Neural progenitor cell (in vitro differentiated cells): ENCODE measurements at regions not wholly inside any gene's neighbourhood (a gene's known extent, or its start where the extent isn't known, plus 50 kb on each side); places are given as distances from the start of the nearest gene placed in this dataset.

ENCODE experiments used
- CTCF ChIP-seq: fragments of 200-600 bp; sonication (generic); IDR thresholded peaks from 2 replicates; pipeline ENCODE4 v1.5.1; 2017; ENCODE audit warnings: antibody characterized with exemption, mild to moderate bottlenecking
- EZH2 ChIP-seq: fragments of 200-600 bp; sonication (generic); IDR thresholded peaks from 2 replicates; pipeline ENCODE4 v1.6.1; 2017; ENCODE audit warnings: antibody characterized with exemption, mild to moderate bottlenecking, moderate library complexity
- EZH2phosphoT487 ChIP-seq: fragments of 200-600 bp; sonication (generic); IDR thresholded peaks from 2 replicates; pipeline ENCODE4 v1.6.1; 2017; ENCODE audit warnings: antibody characterized with exemption

- TF ChIP-seq CTCF (no peak), EZH2 (no peak), EZH2phosphoT487 (no peak)
These were observed 78.7 kb upstream of the SLC1A4 start for GRCh38 chr2:64910523-64910922.
